Fibroblast of mammary gland (primary cell): ENCODE measurements at regions not wholly inside any gene's neighbourhood (a gene's known extent, or its start where the extent isn't known, plus 50 kb on each side); places are given as distances from the start of the nearest gene placed in this dataset.

Experiments
- DNase-seq: peaks from one replicate; pipeline ENCODE4 v3.0.0-alpha.2; 2010; ENCODE audit warnings: low read depth
- H3K4me3 ChIP-seq: 2 replicates; pipeline ENCODE4 v1.5.1; 2011; ENCODE audit warnings: low read depth, mild to moderate bottlenecking, low read length, moderate library complexity; ENCODE audit not compliant: control insufficient read depth
- TF ChIP-seq, protein P1 (sequence below): conservative IDR thresholded peaks from 2 replicates; pipeline ENCODE4 v1.5.1; 2011; ENCODE audit warnings: low read depth, low read length, inconsistent platforms; ENCODE audit not compliant: control insufficient read depth, insufficient read depth

DNA sequence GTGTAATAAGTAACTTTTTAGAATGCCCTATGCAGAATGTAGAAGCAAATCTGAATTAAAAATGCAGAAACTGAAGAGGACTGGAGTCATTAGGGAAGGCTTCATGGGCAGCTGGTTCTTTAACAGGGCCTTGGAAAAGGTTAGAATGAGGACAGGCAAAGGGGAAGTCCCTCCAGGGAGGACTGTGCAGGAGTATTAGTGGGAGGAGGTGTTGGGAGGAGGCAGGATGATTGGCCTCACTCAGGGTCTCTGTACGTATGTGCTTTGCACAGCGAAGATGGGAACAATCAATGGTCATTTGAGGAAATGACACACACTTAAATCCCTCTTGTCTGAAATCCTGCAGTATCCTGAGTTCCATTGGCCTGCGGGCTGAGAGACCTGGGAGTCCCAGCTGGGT is 119.7 kb downstream of the PTCSC3 start:
- no peak overlapping the region for H3K4me3 ChIP-seq
- TF ChIP-seq, protein P1, sequence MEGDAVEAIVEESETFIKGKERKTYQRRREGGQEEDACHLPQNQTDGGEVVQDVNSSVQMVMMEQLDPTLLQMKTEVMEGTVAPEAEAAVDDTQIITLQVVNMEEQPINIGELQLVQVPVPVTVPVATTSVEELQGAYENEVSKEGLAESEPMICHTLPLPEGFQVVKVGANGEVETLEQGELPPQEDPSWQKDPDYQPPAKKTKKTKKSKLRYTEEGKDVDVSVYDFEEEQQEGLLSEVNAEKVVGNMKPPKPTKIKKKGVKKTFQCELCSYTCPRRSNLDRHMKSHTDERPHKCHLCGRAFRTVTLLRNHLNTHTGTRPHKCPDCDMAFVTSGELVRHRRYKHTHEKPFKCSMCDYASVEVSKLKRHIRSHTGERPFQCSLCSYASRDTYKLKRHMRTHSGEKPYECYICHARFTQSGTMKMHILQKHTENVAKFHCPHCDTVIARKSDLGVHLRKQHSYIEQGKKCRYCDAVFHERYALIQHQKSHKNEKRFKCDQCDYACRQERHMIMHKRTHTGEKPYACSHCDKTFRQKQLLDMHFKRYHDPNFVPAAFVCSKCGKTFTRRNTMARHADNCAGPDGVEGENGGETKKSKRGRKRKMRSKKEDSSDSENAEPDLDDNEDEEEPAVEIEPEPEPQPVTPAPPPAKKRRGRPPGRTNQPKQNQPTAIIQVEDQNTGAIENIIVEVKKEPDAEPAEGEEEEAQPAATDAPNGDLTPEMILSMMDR = no peak
- DNase-seq = no peak

DNA sequence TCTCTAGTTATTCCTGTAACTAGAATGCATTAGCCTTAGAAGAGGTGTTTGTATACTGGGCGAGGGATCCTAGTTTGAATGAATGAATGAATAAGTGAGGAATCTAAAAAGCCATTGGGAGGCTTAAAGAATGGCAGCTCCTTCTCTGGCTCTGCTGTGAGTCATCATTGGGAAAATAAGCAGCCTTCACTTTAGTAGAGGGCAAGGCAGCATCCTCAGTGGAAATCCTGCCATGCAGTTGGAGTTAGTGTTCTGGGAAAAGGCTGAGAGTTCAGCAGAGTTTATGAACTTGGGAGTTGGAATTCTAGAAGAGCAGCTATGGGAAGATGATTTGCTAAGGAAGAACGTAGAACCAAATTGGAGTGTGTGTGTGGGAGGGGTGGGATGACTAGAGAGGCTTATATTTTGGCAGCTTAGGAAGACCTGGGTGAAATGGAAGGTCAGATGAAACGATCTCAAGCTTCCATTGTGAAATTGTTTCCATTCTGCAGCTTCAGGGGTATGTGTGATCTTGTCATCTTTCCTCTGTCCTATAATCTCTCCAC is 120.8 kb downstream of the PTCSC3 start:
- H3K4me3 ChIP-seq = no peak overlapping the region
- TF ChIP-seq, protein P1 = no peak
- DNase-seq = no peak

DNA sequence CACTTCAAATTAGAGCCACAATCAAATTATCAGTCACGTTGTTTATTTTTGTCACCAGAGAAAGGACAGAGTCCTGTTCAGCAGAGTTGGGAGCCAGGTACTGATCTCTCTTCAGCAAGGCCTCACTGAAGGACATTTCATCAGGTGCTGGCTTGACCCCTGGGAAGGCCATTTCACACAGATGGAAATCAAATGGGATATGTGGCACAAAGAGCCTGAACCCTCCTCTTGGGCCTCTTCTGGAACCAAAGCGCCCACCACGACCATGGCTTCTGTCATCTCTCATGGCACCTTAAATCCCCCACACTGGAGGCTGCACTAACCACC is 121.5 kb downstream of the PTCSC3 start:
- no peak for DNase-seq
- H3K4me3 ChIP-seq = no peak overlapping the region
- TF ChIP-seq, protein P1 = no peak

DNA sequence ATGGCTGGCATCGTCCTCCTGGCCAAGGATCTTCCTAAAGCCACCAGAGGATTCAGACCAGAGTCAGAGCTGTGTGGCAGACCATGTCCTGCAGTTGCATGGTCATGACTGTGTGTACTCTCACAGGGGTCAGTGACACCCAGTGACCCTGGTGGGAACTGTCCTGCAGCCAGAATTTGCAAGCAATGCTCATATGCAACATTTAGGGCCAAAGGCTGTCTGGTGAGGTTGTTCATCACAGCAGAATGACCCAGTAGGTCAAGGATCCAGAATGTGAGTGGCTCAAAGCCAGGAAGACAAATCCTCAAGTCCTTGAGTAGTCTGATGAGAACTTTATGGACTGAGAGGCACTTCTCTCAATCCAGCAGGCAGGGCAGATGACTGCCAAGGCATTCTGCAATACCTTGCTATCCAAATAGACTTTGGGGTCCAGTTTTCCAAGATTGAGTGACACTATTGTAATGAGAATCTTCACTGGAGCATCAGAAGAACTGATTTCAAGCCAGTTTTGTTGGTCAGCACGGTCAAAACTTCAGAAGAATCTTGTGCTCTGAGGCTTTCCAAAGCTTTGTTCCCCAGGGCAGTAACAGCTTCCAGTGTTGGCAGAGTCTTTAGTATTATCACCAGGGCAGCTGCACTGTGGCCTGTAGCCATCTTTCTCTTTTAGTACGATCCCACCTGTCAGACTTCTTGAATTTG is 122.0 kb downstream of the PTCSC3 start:
- TF ChIP-seq, protein P1 = no peak
- DNase-seq = no peak

GRCh38 chr14:36052681-36053080 is 123.8 kb downstream of the PTCSC3 start:
- TF ChIP-seq, protein P1 = no peak
- DNase-seq = no peak
- H3K4me3 ChIP-seq = no peak overlapping the region

More for the DNA sequence above, 122.0 kb downstream of the PTCSC3 start:
- no peak overlapping the region for H3K4me3 ChIP-seq

DNA sequence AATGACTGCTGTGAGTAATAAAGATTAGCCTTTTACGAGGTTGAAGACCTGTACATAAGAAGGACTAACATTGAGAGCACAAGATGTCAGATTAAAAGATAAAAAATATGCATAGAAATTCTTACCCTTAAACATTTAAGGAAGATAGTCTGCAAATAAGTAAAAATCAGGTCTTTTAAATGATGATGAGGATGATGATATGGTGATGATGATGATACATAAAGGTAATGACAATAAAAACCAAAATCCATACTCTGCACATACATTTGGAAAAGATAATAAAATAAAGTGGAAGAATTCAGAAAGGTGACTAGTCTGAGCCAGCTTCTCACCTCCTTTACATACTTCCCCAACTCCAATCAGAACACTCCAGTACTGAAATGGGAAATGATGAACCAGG is 124.5 kb downstream of the PTCSC3 start:
- no peak for DNase-seq
- TF ChIP-seq, protein P1 = no peak
- H3K4me3 ChIP-seq = no peak overlapping the region
